GM12892 (cell line): ENCODE measurements at regions not wholly inside any gene's neighbourhood (a gene's known extent, or its start where the extent isn't known, plus 50 kb on each side); places are given as distances from the start of the nearest gene placed in this dataset.

Experiments used
- POLR2AphosphoS5 ChIP-seq: IDR thresholded peaks from 2 replicates; pipeline ENCODE4 v1.6.1; 2011; ENCODE audit warnings: low read depth, low read length, control low read depth
- TAF1 ChIP-seq: IDR thresholded peaks from 2 replicates; pipeline ENCODE4 v1.6.1; 2011; ENCODE audit warnings: low read depth, mild to moderate bottlenecking, control low read depth, low read length, borderline replicate concordance

DNA sequence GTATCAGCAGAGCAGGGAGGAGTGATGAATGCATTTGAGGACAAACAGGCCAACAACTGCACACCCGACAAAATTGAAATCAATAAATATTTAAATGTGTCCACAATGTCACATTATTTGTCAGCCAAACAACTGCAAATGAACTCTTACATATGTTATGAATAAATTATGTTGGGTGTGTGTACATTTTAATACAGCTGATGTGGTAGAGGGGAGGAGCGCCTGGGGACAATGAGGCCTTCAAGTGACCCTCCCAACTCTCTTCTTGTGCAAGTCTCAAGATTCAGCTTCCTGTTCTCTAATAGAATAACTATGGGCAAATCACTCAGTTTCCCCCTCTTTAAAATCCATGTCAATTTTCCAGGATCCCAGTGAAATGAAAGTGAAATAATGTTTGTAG, 303.2 kb downstream of the TSHZ3 start:
- TF ChIP-seq POLR2AphosphoS5 (no peak), TAF1 (no peak)
